ENCODE measurements at regions not wholly inside any gene's neighbourhood (a gene's known extent, or its start where the extent isn't known, plus 50 kb on each side); places are given as distances from the start of the nearest gene placed in this dataset.
"Not testable (repeated sequence)": the region's sequence is repeated elsewhere in the genome, so short reads cannot be mapped to it uniquely, and the experiment has no call there.

DNA sequence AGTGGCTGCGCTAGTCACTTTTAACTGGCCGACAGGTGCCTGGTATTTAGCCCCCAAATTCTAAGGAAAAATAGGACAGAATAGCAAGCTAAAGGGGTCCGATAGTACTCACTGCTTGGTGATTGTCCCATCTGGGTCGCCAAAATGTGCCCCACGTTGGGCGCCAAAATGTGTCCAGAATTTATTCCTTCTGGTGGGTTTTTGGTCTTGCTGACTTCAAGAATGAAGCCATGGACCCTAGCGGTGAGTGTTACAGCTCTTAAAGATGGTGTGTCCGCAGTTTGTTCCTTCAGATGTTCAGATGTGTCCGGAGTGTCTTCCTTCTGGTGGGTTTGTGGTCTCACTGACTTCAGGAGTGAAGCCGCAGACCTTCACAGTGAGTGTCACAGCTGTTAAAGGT, 144.8 kb upstream of the XIRP2 start:
- DNase-seq, result not testable (repeated sequence)

GRCh38 chr2:166727095-166727494, 161.2 kb upstream of the XIRP2 start:
- no peak for DNase-seq

DNA sequence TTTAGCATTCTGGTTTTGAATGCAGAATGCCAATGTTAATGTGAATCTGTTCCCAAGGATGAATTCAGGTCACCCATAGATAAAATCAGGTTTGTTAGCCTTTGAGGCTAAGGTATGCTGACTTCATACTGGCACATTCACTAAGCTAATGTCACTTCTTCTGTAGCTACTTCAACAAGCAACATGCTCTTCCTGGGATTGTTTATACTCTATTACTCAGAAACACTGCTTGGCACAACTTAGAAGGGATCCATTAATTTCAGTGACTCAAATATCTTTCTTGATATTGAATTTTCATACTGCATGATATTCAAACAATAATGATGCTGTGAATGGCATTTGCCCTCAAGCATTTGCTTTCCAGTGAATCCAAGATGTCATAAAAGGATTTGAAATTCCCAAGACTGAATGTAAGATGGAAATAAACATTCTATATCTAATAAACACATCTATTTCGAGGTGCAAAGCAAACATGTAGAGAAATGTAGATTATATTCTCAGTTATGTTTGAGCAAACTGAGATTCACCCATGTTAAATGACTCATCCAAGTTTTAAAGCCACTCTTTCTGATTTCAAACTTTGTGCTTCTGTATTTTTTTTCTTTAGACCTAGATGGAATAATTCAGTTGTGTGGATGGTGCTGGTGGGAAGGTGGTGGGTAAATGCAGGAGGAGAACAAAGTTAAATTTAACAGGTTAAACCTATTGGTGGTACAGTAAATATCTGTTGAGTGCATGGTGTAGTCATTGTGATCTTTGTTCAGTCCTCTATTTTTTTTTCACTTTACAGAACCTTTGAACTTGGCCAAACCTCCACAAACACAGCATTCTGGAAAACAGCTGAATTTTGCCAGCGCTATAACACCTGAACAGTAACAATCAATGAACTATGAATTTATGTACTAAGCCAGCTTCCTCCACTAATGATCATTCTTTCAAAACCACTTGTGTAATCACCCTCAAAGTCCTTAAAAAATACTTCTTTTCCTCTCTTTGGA, 162.1 kb upstream of the XIRP2 start:
- no peak for DNase-seq

- DNase-seq, result no peak
Measured at GRCh38 chr2:166716968-166717367, 171.3 kb upstream of the XIRP2 start.

- no peak for DNase-seq
Measured at GRCh38 chr2:166700079-166700478, 188.2 kb upstream of the XIRP2 start.

GRCh38 chr2:166695154-166695553, 193.1 kb upstream of the XIRP2 start:
- DNase-seq, result no peak

DNA sequence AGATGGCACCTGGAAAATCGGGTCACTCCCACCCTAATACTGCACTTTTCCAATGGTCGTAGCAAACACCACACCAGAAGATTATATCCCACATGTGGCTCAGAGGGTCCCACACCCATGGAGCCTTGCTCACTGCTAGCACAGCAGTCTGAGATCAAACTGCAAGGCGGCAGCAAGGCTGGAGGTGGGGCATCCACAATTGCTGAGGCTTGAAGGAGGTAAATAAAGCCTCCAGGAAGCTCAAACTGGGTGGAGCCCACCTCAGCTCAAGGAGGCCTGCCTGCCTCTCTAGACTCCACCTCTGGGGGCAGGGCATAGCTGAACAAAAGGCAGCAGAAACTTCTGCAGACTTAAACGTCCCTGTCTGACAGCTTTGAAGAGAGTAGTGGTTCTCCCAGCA, 192.0 kb upstream of the SCN7A start:
- not testable (repeated sequence) for DNase-seq

GRCh38 chr2:166677996-166678395, 183.9 kb upstream of the SCN7A start:
- DNase-seq, result no peak

DNA sequence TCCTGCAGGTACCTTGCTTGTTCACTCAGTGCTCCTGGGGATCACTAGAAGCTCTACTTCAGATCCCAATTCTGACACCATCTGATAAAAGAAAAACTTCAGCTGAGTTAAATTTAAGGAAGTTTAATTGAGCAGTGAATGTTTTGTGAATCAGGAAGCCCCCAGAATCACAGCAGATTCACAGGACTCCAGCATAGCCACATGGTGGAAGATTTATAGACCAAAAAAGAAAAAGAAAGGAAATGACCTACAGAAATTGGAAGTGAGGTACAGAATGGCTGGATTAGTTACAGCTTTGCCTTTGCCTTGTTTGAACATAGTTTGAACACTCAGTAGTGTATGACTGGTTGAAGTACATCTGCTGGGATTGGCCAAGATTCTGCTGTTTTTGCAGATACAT, 182.7 kb upstream of the SCN7A start:
- DNase-seq, result no peak

DNA sequence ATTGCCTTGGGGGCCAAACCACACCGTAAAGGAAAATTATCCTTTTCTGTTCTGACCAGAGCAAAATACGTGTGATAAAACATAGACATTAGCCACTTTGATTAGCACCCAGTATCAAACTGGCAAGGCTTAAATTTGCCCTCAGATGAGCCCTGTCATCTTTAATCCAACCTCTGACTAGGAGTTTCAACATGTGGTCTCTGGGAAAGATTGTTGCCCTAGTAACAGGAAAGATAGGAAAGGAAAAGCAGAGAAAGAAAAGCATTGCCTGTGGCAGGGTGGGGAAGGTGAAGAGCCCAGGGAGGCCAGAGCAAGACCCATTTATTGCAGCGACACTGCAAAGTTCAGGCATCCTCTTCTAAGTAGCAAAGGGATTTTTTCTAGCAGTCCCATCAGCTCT, 181.5 kb upstream of the SCN7A start:
- no peak for DNase-seq

DNA sequence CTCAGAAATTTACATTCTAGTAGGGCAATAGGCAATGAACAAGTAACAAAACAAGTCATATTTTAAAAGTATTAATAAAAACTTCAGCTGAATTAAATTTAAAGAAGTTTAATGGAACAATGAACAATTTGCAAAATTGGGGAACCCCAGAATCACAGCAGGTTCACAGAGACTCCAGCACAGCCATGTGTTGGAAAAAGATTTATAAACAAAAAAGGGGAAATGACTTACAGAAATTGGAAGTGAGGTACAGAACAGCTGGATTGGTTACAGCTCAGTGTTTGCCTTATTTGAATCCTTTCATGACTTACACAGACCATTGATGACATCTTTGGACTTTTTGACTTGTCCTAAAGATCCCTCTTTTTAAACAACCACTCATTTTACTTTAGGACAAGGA, 179.9 kb upstream of the SCN7A start:
- DNase-seq, result no peak

DNA sequence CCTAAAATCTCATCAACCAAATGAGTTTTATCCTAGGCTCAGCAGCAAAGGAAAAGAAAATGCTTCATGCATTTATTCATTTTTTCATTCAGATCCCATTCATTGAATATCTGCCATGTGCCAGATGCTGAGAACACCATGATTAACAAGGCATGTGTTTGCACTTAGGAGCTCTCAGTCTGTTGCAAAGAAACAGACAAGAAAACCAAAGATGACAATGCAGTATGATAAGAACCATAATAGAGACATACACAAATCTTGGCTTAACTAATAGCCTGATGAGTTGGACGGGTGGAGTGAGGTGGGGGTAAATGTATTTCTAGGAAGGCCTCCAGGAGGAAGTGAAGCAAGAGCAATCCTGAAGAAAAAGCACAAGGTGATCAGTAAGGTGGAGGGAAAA, 177.8 kb upstream of the SCN7A start:
- DNase-seq, result no peak

DNA sequence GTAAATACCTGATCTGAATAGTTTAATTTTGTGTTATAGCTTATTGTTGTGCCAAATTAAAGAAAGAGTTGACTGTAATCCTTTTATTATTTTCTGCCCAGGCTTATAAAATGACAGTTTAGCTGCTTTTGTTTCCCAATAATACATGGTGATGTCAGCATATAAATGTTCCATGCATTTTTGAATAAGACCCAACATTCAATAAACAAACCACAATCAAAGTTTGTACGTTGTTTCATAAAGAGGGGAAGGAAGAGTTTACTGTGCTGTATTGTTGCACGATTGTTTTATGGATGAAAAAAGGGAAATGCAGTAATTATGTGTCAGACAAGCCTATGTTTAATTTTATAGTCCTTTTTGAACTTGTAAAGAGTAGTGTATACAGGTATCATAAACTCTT, 177.2 kb upstream of the SCN7A start:
- DNase-seq, result no peak

DNA sequence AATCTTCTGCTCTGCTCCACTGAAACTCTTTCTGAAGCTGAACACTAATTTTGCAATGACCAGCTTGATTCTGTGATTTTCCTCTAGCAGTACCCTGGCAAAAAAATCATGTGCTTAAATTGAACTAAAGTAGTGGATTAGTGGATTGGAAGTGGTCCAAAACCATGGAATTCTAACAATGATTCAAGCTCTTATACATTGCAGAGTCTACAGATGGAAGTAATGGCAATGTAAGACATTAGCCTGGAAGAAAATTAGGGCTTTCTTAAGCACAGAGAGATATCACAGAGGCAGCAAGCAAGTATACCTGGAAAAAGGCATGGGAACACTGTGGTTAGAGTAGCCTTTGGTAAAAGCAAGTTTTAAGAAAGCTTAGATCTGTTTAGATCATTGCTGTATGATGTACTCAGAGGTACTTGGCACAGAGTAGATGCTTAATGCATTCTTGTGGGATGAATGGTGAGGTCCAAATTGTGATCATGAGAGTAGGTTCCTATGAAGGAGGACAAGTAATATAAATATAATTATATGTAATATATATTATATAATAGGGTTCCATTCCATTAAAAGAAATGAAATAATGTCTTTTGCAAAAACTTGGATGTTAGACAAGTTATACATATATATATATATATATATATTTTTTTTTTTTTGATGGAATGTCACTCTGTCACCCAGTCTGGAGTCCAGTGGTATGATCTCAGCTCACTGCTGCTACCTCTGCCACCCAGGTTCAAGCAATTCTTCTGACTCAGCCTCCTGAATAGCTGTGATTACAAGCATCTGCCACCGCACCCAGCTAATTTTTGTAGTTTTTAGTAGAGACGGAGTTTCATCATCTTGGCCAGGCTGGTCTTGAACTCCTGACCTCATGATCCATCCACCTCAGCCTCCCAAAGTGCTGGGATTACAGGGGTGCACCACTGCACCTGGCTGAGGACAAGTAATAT, 172.2 kb upstream of the SCN7A start:
- no peak for DNase-seq

- DNase-seq, result no peak
Measured at GRCh38 chr2:166661824-166662223, 167.8 kb upstream of the SCN7A start.

DNA sequence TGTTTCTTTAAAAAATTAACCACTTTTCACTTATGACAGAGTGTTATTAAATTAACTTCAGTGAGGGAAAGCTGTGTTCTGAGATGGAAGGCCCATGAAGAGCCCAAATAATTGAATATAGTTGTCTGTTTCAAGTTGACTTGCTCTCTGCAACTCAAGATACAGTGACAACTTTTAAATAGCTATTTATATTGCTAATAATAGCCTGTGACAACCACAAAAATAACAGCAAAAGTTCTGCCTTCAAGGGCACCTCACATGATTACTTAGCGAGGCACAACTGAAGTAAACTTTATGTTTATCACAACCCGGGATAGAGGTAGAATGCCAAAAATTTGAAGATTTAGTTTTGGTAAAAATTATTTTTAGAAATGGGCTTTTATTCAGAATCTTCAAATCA, 167.3 kb upstream of the SCN7A start:
- no peak for DNase-seq

- no peak for DNase-seq
Measured at GRCh38 chr2:166658901-166659300, 164.9 kb upstream of the SCN7A start.

DNA sequence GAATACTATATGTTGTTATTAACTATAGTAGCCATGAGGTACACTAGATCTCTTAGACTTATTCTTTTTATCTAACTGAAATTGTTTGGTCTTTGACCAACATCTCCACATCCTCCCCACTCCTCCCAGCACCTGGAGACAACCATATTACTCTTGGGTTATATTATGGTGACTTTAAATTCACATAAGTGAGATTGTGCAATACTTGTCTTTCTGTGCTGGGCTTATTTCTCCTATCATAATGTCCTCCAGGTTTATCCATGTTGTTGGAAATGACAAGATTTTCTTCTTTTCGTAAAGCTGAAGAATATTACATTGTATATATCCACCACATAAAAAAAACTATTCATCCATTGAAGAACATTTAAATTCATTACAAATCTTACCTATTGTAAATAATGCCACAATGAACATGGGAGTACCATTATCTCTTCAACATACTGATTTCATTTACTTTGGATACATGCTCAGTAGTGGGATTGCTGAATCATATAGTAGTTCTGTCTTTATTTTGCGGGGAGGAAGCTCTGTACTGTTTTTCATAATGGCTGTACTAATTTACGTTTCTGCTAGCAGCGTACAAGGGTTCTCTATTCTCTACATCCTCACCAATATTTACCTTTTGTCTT, 159.2 kb upstream of the SCN7A start:
- no peak for DNase-seq

DNA sequence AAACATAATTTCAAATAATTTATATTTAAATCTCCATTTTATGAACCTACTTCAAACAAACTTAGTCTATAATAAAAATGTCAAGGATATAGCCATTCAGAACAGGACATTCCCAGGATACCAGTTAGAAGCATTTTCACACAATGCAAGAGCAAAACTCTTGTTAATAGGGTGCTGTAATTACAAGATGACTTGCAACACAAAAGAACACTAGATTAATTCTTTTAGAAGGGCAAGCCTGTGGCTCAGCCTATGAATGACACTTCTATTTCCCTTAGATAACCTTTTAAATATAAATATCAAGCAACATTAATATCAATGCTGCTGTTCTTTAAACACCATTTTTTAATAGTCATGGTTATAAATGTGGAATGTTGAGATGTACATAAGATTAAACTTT, 157.9 kb upstream of the SCN7A start:
- no peak for DNase-seq

DNA sequence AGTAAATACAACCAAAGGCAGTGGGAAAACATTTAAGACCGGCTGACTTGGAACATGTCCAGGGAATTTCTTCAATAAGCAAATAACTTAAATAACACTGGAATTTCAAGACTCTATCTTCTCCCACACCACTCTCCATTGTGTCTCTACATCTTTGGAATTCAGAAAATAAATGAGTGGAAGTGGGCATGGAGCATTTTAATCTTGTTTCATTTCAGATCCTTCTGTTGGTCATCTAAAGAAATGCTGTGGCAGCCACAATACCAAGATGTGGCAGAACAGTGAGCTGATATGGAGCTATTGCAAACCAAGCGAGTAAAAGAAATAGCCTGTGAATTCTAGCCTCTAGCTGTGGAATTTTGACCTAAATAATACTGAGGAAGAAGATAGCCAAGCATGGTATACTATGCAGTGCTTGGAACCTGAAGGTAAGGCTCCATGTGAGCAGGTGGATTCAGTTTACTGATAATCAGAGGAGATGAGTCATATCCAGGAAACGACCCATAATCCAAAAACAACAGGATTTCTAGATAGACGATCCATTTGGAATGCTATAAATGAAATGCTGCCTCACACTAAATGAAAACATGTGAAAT, 157.1 kb upstream of the SCN7A start:
- no peak for DNase-seq

GRCh38 chr2:166647935-166648334, 153.9 kb upstream of the SCN7A start:
- no peak for DNase-seq

All from hypothalamus (tissue), 51 donors.